ENCODE measurements at regions not wholly inside any gene's neighbourhood (a gene's known extent, or its start where the extent isn't known, plus 50 kb on each side); places are given as distances from the start of the nearest gene placed in this dataset.
A peak's percentile ranks its signal among the peaks of the same experiment; 100 is the strongest.

DNA sequence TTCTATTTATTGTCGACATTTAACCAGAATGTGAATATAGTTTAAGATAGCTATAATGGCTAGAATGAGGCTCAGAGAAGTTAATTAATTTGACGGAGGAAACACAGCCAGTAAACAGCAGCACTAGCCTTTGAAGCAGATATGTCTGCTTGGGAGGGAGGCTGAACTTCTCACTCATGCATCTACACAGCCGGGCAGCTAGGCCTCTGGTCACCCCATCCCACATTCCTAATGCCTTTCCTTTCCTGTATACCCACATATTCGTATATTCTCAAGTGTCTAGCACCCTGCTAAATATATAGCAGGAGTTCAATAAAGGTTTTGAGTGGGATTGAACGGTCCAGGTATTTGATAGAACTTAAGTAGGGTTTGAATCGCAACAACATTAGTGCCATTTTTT, 230.4 kb upstream of the PDE10A start:
- Mint-ChIP-seq H3K9me3 (0 out of 2 replicates have a peak, but pooled peaks cover 1% of the 10 kb centered on the region), H3K4me3 (no peak overlapping the region), H3K27me3 (ENCODE audit: low read depth) (peaks cover 3% of the 10 kb centered on the region), H3K36me3 (no peaks in the 10 kb centered on the region), H3K27ac (no peak overlapping the region), H3K4me1 (no peaks in the 10 kb centered on the region)
- TF ChIP-seq, protein P1, sequence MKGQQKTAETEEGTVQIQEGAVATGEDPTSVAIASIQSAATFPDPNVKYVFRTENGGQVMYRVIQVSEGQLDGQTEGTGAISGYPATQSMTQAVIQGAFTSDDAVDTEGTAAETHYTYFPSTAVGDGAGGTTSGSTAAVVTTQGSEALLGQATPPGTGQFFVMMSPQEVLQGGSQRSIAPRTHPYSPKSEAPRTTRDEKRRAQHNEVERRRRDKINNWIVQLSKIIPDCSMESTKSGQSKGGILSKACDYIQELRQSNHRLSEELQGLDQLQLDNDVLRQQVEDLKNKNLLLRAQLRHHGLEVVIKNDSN (CRISPR knock-in tag; IDR thresholded peaks at IDR 0.05), result no peak
- TF ChIP-seq KAT7 (CRISPR knock-in tag; IDR thresholded peaks at IDR 0.05; ENCODE audit: borderline replicate concordance), result no peak
- no peak for TF ChIP-seq ELF4 (CRISPR knock-in tag; IDR thresholded peaks at IDR 0.05; ENCODE audit: low read depth)
- TF ChIP-seq MLX (CRISPR knock-in tag; IDR thresholded peaks at IDR 0.05), result no peak
- no peak for TF ChIP-seq RELA (CRISPR knock-in tag; IDR thresholded peaks at IDR 0.05; ENCODE audit: borderline replicate concordance)
- no peak for TF ChIP-seq NR1H2 (CRISPR knock-in tag; IDR thresholded peaks at IDR 0.05)
- ChIA-PET POLR2A (interaction anchor here (0.6 kb wide), 1 partner anchor 207 kb away, joined by 6 read pairs; no protein-coding TSS in a partner anchor), CTCF (no interaction called here)
- DNase-seq (ENCODE audit: low spot score) (no peak), ATAC-seq (no peak)

DNA sequence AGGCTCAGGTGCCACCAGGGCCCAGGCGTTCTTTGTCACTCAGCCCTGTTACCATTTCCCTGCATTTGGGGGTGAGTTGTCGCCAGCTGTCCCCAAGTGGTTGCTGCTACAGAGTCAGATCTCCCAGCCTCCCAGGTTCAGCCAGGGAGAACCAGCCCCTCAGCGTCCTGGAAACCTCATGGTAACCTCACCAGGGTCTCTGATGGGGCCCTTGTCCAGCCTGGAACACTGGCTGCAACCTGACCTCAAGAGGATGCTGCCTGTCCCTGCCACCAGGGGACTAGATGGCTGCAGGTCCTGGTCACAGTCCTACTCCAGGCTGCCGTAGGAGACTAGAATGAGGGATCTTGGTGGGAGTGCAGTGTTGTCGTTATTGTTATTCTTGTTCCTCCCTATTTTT, 228.3 kb upstream of the PDE10A start:
- Mint-ChIP-seq H3K4me1 (no peaks in the 10 kb centered on the region), H3K36me3 (peaks cover 12% of the 10 kb centered on the region), H3K9me3 (peaks cover 23% of the 10 kb centered on the region), H3K27me3 (ENCODE audit: low read depth) (peaks cover 14% of the 10 kb centered on the region), H3K27ac (no peak overlapping the region), H3K4me3 (no peak overlapping the region)
- ATAC-seq (peak; percentile 62), DNase-seq (ENCODE audit: low spot score) (no peak)
- ChIA-PET POLR2A (no interaction called here), CTCF (interaction anchor here (1.2 to 2.2 kb wide), 4 partner anchors 40 to 223 kb away, joined by 4 to 39 read pairs (median 8); no protein-coding TSS in a partner anchor)
- TF ChIP-seq AR (CRISPR knock-in tag; IDR thresholded peaks at IDR 0.05), result no peak
- TF ChIP-seq ZNF532 (CRISPR knock-in tag; IDR thresholded peaks at IDR 0.05; ENCODE audit: borderline replicate concordance), result no peak
- TF ChIP-seq, protein P2, sequence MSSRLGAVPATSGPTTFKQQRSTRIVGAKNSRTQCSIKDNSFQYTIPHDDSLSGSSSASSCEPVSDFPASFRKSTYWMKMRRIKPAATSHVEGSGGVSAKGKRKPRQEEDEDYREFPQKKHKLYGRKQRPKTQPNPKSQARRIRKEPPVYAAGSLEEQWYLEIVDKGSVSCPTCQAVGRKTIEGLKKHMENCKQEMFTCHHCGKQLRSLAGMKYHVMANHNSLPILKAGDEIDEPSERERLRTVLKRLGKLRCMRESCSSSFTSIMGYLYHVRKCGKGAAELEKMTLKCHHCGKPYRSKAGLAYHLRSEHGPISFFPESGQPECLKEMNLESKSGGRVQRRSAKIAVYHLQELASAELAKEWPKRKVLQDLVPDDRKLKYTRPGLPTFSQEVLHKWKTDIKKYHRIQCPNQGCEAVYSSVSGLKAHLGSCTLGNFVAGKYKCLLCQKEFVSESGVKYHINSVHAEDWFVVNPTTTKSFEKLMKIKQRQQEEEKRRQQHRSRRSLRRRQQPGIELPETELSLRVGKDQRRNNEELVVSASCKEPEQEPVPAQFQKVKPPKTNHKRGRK (CRISPR knock-in tag; IDR thresholded peaks at IDR 0.05; ENCODE audit: borderline replicate concordance), result no peak
- no peak for TF ChIP-seq ZNF416 (CRISPR knock-in tag; IDR thresholded peaks at IDR 0.05)
- TF ChIP-seq ZBTB21 (CRISPR knock-in tag; IDR thresholded peaks at IDR 0.05; ENCODE audit: borderline replicate concordance), result no peak
- TF ChIP-seq, protein P3, sequence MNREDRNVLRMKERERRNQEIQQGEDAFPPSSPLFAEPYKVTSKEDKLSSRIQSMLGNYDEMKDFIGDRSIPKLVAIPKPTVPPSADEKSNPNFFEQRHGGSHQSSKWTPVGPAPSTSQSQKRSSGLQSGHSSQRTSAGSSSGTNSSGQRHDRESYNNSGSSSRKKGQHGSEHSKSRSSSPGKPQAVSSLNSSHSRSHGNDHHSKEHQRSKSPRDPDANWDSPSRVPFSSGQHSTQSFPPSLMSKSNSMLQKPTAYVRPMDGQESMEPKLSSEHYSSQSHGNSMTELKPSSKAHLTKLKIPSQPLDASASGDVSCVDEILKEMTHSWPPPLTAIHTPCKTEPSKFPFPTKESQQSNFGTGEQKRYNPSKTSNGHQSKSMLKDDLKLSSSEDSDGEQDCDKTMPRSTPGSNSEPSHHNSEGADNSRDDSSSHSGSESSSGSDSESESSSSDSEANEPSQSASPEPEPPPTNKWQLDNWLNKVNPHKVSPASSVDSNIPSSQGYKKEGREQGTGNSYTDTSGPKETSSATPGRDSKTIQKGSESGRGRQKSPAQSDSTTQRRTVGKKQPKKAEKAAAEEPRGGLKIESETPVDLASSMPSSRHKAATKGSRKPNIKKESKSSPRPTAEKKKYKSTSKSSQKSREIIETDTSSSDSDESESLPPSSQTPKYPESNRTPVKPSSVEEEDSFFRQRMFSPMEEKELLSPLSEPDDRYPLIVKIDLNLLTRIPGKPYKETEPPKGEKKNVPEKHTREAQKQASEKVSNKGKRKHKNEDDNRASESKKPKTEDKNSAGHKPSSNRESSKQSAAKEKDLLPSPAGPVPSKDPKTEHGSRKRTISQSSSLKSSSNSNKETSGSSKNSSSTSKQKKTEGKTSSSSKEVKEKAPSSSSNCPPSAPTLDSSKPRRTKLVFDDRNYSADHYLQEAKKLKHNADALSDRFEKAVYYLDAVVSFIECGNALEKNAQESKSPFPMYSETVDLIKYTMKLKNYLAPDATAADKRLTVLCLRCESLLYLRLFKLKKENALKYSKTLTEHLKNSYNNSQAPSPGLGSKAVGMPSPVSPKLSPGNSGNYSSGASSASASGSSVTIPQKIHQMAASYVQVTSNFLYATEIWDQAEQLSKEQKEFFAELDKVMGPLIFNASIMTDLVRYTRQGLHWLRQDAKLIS (CRISPR knock-in tag; IDR thresholded peaks at IDR 0.05; ENCODE audit: borderline replicate concordance), result no peak
- no peak for TF ChIP-seq NFATC4 (CRISPR knock-in tag; IDR thresholded peaks at IDR 0.05)
- no peak for TF ChIP-seq ZBTB43 (CRISPR knock-in tag; IDR thresholded peaks at IDR 0.05)
- TF ChIP-seq ATF1 (CRISPR knock-in tag; IDR thresholded peaks at IDR 0.05), result no peak
- TF ChIP-seq ZNF263 (CRISPR knock-in tag; IDR thresholded peaks at IDR 0.05; ENCODE audit: low read depth), result no peak
- TF ChIP-seq E2F1 (CRISPR knock-in tag; IDR thresholded peaks at IDR 0.05), result no peak
- TF ChIP-seq JUN (CRISPR knock-in tag; IDR thresholded peaks at IDR 0.05), result no peak
